ENCODE measurements at regions not wholly inside any gene's neighbourhood (a gene's known extent, or its start where the extent isn't known, plus 50 kb on each side); places are given as distances from the start of the nearest gene placed in this dataset.

DNA sequence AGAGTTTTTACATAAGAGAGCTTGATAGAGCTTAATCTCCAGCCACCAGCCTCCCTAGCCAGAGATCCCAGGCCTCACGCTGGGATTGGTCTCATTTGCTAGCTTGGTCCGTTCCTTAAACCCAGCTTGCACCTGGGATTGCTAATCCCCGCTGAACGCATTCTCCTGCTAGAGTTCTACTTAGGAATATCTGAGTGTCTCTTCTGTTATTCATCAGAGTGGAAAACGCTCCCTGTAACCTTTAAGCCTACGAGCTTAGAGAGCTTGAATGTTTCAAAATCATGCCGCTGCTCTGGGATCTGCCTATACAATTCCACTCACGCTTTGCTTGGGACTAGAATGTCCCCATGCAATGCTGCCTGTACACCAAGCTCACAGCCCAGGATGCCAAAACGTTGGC, 201.8 kb downstream of the NSG2 start:
- Histone ChIP-seq H3K27ac (ENCODE audit: control insufficient read depth, insufficient read depth) (no peak overlapping the region), H3K36me3 (ENCODE audit: control insufficient read depth in 2 of 2, insufficient read depth in 2 of 2, low read length in 1 of 2) (no peaks in the 10 kb centered on the region), H3K79me2 (ENCODE audit: control insufficient read depth, insufficient read depth, low read length) (no peaks in the 10 kb centered on the region), H3K9ac (ENCODE audit: control insufficient read depth, insufficient read depth, low read length) (no peak overlapping the region), H3K4me3 (no peak overlapping the region), H3K4me1 (ENCODE audit: control insufficient read depth, insufficient read depth, low read length) (no peaks in the 10 kb centered on the region), H4K20me1 (ENCODE audit: control insufficient read depth, insufficient read depth) (no peaks in the 10 kb centered on the region), H3K4me2 (ENCODE audit: control insufficient read depth, insufficient read depth) (no peak overlapping the region), H3K27me3 (replicated peaks in 1 of 2; ENCODE audit: control insufficient read depth in 2 of 2, insufficient read depth in 2 of 2, low read length in 1 of 2) (no peaks in the 10 kb centered on the region), H3K9me3 (replicated peaks; ENCODE audit: control insufficient read depth, insufficient read depth, low read length) (no peaks in the 10 kb centered on the region; the same call in 2 of the 3 replicates), H2AFZ (ENCODE audit: control insufficient read depth, low read depth, low read length) (no peak overlapping the region)
- ATAC-seq (no peak), FAIRE-seq (no peak), DNase-seq (ENCODE audit: low read depth, low spot score) (no peak)
- ChIA-PET CTCF (no interaction called here), SMC1A (ENCODE audit: uncharacterized antibody, unreplicated experiment) (no interaction called here), RAD21 (ENCODE audit: unreplicated experiment) (no interaction called here), POLR2A (no interaction called here)
- TF ChIP-seq JUNB (IDR thresholded peaks at IDR 0.05) (no peak), E4F1 (IDR thresholded peaks at IDR 0.05; ENCODE audit: borderline replicate concordance, partially characterized antibody) (no peak), BRCA1 (IDR thresholded peaks at IDR 0.05; ENCODE audit: low read depth, low read length) (no peak), NFYA (IDR thresholded peaks at IDR 0.05; ENCODE audit: borderline replicate concordance, low read depth, low read length) (no peak), TCF12 (IDR thresholded peaks at IDR 0.05; ENCODE audit: low read depth, low read length) (no peak), USF1 (IDR thresholded peaks at IDR 0.05; ENCODE audit: borderline replicate concordance, extremely low read length, insufficient read depth, low read depth, low read length) (no peak), MXI1 (IDR thresholded peaks at IDR 0.05; ENCODE audit: low read depth, low read length) (no peak), CEBPB (IDR thresholded peaks at IDR 0.05; ENCODE audit: borderline replicate concordance in 1 of 2, low read depth in 2 of 2, low read length in 2 of 2) (no peak), ZNF274 (IDR thresholded peaks at IDR 0.05; ENCODE audit: insufficient read depth, insufficient read length) (no peak), PAX5 (IDR thresholded peaks at IDR 0.05; ENCODE audit: borderline replicate concordance, low read depth, low read length) (no peak), SP1 (IDR thresholded peaks at IDR 0.05; ENCODE audit: low read depth, low read length) (no peak), ATF3 (IDR thresholded peaks at IDR 0.05; ENCODE audit: borderline replicate concordance, extremely low read depth, low read depth, low read length) (no peak), MTA2 (IDR thresholded peaks at IDR 0.05; ENCODE audit: low read depth) (no peak), ZNF592 (IDR thresholded peaks at IDR 0.05) (no peak), RB1 (IDR thresholded peaks at IDR 0.05; ENCODE audit: borderline replicate concordance) (no peak)
- TF ChIP-seq, protein P1, sequence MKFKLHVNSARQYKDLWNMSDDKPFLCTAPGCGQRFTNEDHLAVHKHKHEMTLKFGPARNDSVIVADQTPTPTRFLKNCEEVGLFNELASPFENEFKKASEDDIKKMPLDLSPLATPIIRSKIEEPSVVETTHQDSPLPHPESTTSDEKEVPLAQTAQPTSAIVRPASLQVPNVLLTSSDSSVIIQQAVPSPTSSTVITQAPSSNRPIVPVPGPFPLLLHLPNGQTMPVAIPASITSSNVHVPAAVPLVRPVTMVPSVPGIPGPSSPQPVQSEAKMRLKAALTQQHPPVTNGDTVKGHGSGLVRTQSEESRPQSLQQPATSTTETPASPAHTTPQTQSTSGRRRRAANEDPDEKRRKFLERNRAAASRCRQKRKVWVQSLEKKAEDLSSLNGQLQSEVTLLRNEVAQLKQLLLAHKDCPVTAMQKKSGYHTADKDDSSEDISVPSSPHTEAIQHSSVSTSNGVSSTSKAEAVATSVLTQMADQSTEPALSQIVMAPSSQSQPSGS (IDR thresholded peaks at IDR 0.05; ENCODE audit: low read length): no peak
- BruUV-seq (replicated peaks): no TSS peak
- 41% methylated on average over 9 of the region's 9 CpGs for WGBS (ENCODE audit: insufficient coverage, insufficient replicate concordance, low lambda C conversion rate, missing lambda C conversion rate)
- intact Hi-C loops (cut with micrococcal nuclease; ENCODE audit: unreplicated experiment): no loop called here
- in situ Hi-C loops (cut with MboI): no loop called here

Data from GM12878 (cell line).